Anterior cingulate cortex (tissue), 58 donors: ENCODE measurements at regions not wholly inside any gene's neighbourhood (a gene's known extent, or its start where the extent isn't known, plus 50 kb on each side); places are given as distances from the start of the nearest gene placed in this dataset.
"Not testable (repeated sequence)": the region's sequence is repeated elsewhere in the genome, so short reads cannot be mapped to it uniquely, and the experiment has no call there.

Source experiments
- DNase-seq, 58 donors: peaks; one replicate each; lab custom pipeline; 2025; lab: John Stamatoyannopoulos, UW

DNA sequence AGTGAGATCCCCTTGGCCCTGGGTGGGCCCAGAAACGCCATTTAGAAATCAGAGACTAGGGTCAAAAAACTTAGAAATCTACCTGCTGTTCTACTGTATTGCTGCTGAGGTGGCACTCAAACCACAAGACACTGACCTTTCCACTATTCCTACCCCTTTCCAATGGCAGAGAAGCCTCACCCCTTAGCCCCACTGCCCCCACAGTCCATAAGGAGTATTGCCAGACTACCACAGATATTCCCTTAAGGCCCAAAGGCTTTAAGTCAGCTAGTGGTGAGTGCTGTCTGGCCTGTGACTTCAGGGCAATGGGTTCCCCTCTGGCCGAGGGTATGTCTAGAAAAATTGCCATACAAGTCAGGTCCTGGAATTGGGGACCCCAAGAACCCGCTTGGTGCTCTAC lies 656.1 kb downstream of the COL12A1 start:
- no peak for DNase-seq

DNA sequence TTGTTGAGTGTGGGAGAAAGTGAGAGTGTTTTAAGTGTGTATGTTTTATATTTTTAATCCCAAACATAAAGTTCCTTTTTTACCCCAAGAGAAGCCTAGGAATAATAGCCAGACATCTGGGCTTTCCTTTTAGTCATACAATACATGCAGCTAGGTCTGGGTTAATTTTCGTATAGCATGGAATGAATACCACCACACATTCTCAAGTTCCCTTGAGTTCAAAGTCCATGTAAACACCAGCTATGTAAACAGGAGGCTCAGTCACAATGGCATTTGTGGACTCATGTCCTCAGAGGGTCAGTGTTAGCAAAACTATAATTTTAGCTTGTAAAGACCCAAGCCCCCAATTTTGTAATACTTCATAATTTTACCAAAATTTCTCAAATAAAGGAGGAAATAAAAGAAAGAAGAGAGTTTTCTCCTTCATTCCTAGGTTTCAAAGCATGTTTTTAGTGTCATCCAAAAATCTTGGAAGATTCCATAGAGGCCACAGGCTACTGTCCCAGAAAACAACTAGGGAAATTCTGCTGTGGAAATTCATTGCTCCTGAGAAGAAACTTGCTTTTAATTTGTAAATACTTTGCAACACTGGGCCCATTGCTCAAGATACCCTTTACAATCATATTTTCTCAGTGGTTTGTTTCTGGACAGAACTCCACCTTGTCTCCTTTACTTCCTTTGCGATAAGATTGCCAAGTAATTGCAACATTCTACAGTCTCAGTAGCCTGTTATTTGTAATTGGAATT lies 671.2 kb downstream of the COL12A1 start:
- DNase-seq: no peak

DNA sequence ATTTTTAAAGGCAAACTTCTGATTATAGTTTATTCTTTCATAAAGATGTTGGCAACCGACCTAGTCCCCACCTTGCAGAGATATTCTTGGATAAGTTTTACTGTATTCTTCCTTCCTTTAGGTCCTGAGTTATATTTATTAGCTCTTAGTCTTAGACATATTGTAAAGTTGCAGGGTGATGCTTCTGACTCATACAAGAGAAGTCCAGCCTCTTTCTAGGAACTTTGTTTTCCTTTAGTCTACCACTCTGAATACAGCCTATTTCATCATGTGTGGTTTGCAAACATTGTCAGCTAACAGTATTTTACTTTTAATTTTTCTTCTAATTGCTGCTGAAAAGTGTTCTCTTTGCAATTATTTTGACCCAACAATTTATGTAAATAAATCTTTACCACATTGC lies 686.7 kb downstream of the COL12A1 start:
- DNase-seq: no peak

GRCh38 chr6:74518035-74518434 lies 687.8 kb downstream of the COL12A1 start:
- DNase-seq: no peak

- no peak for DNase-seq
Measured at GRCh38 chr6:74510878-74511277, 695.0 kb downstream of the COL12A1 start.

GRCh38 chr6:74507649-74508048 lies 698.2 kb downstream of the COL12A1 start:
- DNase-seq: no peak

GRCh38 chr6:74505391-74505790 lies 700.5 kb downstream of the COL12A1 start:
- DNase-seq: no peak

- no peak for DNase-seq
Measured at GRCh38 chr6:74504941-74505340, 700.9 kb downstream of the COL12A1 start.

DNA sequence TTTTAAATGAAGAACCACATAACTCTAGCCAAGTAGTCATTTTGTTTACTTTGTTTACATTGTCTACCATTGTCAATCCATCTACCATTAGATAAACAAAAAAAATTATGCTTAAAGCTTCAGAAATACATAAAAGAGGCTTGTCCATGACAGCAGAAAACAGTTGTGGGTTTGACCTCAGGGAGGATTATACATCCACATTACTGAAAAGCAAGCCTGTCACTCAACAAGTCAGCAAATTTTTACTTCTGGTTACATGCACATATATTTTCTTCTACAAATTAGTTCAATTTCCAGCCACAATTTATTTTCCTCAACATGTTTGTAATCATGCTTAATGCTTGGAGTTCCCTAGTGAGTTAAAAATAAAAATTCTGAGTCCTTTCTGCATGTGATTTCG lies 713.3 kb downstream of the COL12A1 start:
- DNase-seq: no peak

GRCh38 chr6:74491844-74492374 lies 713.9 kb downstream of the COL12A1 start:
- no peak for DNase-seq

DNA sequence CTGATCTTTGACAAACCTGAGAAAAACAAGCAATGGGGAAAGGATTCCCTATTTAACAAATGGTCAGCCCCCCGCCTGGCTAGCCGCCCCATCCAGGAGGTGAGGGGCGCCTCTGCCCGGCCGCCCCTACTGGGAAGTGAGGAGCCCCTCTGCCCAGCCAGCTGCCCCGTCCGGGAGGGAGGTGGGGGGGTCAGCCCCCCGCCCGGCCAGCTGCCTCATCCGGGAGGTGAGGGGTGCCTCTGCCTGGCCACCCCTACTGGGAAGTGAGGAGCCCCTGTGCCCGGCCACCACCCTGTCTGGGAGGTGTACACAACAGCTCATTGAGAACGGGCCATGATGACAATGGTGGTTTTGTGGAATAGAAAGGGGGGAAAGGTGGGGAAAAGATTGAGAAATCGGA lies 717.1 kb downstream of the COL12A1 start:
- DNase-seq: not testable (repeated sequence)

DNA sequence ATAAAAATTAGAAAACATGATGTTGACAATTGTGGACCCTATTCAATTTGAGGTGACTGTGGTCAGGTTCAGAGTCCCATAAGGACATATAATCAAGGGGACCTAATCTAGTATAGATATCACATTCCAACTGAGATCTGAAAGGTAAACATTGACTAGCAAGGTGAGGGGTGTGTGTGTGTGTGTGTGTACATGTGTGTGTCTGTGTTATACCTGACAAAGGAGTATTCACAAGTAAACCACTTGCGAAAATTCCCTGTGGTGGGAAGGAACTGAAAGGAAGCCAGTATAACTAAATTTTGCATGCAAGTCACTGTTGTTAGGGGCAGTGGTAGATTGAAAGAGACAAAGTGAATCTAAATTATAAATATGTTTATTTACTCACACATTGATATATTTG lies 723.7 kb downstream of the COL12A1 start:
- no peak for DNase-seq

GRCh38 chr6:74480561-74480960 lies 725.3 kb downstream of the COL12A1 start:
- no peak for DNase-seq

DNA sequence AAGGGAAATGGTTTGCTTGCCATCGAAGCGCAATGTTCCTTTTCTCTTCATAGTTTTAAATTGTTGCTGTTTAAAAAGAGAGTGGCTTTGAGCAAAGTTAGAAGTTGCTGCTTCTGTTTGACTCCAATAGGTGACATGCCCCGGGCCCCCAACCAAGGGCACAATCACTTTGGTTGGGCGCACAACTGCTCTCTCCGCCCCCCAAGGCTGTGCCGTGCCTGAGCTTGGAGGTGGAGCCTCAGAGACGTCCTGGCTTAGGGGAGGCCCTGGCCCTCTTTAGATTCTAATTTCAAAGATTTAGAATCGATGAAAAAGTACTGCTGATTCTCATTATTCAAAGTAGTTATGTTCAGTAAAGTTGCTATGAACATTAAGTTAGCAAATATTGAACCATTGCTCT lies 725.9 kb downstream of the COL12A1 start:
- no peak for DNase-seq

- no peak for DNase-seq
Measured at GRCh38 chr6:74479420-74479819, 726.4 kb downstream of the COL12A1 start.

DNA sequence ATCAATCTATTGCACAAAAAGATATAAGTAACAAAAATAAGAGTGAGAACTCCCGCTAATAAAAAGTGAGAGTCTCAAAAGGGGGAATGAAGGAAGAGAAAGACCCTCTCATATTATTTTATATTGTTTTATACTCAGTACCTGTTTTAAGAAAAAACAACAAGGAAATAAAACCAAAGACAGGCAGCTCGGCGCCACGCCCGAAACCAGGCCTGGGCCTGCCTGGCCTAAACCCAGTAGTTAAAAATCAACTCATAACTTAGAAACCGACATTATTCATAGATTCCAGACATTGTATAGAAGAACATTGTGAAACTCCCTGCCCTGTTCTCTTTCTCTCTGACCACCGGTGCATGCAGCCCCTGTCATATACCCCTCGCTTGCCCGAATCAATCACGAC lies 731.8 kb downstream of the COL12A1 start:
- DNase-seq: not testable (repeated sequence)

DNA sequence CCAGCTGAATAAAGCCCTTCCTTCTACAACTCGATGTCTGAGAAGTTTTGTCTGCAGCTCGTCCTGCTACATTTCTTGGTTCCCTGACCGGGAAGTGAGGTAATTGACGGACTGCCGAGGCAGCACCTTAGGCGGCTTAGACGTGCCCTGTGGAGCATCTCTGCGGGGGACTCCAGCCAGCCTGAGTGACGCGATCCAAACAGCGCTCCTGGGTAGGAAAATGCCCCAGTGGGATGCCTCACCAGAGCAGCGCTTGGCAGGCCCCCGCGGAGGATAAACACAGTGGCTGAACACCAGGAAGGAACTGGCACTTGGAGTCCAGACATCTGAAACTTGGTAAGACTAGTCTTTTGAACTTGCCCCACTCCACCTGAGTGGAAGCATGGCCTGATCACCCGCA lies 737.3 kb downstream of the COL12A1 start:
- DNase-seq: not testable (repeated sequence)

GRCh38 chr6:74467533-74468215 lies 738.2 kb downstream of the COL12A1 start:
- no peak for DNase-seq

DNA sequence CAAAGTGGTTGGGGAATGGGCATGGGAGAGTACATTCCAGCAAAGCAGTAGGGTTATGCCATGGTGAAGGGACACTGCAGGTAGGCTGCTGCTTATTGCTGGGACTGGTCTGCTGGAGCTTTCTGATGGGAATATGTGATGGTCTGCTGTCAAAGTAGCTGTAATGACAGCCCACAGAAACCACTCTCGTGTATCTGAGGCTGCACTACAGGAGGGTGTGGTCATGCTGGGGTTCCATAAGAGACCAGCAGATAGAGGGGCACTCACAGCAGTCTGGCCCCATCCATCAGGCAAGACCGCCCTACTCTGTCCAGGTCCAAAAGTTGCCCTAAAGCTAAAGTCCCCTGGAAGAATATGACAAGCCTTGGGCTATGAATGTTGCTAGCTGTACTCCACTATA lies 739.3 kb downstream of the COL12A1 start:
- no peak for DNase-seq

GRCh38 chr6:74459260-74459659 lies 746.6 kb downstream of the COL12A1 start:
- no peak for DNase-seq

GRCh38 chr6:74458536-74458935 lies 747.3 kb downstream of the COL12A1 start:
- no peak for DNase-seq

DNA sequence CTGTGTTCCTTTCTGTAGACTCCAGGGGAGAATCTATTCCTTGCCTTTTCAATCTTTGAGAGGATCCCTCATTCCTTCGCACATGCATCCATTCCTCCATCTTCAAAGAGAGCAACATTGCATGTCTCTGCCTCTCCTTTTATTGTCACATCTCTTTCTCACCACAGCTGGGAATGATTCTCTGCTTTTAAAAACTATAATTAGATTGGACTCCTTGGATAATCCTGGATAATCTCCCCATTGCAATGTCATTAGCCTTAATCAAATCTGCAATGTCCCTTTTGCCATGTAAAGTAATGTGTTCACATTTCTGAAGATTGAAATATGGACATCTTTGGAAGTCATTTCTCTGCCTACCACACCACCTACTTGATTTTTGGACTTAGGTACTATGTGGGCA lies 750.1 kb downstream of the COL12A1 start:
- no peak for DNase-seq
